Ecto neural progenitor cell (in vitro differentiated cells): ENCODE measurements at regions not wholly inside any gene's neighbourhood (a gene's known extent, or its start where the extent isn't known, plus 50 kb on each side); places are given as distances from the start of the nearest gene placed in this dataset.
"Not testable (repeated sequence)": the region's sequence is repeated elsewhere in the genome, so short reads cannot be mapped to it uniquely, and the experiment has no call there.

Experiments used
- DNase-seq: peaks from one replicate; pipeline ENCODE4 v3.0.0-alpha.2; 2018; ENCODE audit warnings: low spot score

DNA sequence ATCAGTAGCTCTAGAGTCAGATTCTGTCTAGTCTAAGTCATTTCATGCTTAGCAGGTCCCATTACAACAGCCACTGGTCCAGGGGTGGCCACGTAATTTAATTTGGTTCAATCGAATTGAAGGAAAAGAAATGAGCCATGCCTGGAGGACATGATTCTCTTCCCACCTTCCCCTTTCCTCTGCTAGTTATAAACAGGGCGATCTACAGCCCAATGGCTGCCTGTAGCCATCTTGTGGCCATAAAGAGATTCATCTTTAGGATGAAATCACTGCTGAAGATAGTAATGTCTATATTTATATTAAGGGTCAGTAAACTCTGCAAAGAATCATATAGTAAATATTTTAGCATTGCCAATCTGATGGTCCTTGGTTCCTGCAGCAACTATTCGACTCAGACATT lies 107.4 kb downstream of the SPDYE17 start:
- not testable (repeated sequence) for DNase-seq

DNA sequence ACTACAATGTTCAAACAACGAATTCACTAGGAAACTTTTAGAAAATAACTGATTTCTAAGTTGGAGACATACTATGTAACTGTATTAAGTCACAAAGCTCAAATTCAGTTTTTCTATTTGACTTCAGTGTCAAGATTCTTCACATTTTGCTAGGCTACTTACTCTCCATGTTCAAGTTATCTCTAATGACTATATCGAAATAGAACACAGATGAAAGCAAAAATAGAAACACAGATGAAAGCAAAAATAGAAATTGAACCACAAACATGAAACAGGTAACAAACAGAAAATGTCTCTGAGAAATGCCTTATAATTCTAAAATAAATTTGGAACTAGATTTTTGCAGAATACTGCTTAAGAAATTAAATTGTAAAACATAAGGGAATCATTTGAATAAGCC lies 113.5 kb downstream of the SPDYE17 start:
- not testable (repeated sequence) for DNase-seq

DNA sequence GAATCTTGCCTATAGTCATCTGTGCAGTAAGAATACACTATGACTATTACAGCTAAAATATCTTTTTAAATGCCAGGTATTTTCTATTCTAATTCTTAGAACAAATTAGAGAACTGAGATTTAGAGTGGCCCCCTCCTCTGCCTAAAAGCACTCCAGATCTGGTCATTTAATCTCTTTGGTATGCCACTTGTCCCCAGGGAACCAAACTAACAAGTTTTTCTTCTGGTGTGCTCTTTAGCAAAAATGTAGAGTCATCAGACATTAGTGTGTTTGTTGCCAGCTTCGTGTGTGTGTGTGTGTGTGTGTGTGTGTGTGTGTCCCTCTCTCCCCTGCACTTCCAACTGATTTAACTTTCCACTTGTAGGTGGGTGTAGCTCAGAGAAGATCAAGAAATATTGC lies 117.8 kb downstream of the SPDYE17 start:
- not testable (repeated sequence) for DNase-seq

DNA sequence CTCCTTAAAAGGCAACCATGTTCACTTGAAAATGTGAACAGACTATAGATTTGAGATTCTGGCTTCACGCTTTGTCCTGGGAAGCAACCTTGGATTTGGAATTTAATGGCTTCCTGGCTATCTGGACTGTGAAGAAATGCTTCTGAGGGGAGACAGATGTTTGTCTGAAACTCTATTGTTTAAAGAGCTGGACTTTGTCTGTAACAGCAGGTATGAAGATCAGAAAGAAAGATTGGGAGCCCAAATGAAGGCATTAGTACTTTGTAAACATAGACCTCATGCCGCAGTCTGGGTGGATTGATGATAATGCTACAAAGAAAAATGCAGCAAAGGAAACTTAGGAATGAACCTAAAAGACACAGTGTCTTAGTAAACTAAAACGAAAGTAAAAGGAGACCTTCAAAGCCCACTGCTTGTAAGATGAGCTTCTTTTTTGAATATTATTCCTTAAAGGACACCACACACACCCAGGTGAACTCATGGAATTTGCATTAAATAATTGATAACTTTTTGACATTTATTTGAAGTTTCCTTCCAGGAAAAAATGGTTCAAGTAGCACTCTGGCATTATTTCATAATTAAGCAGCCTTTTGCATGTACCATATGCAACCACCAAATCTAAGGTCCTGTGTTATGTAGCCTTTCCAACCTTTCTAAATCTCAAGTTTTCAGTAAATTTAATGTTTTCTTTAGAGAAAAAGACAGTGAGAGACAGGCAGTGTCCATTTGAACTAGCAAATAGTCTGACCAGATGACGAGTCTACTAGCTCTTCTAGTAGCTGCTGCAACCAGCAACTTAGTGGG lies 119.9 kb downstream of the SPDYE17 start:
- not testable (repeated sequence) for DNase-seq

DNA sequence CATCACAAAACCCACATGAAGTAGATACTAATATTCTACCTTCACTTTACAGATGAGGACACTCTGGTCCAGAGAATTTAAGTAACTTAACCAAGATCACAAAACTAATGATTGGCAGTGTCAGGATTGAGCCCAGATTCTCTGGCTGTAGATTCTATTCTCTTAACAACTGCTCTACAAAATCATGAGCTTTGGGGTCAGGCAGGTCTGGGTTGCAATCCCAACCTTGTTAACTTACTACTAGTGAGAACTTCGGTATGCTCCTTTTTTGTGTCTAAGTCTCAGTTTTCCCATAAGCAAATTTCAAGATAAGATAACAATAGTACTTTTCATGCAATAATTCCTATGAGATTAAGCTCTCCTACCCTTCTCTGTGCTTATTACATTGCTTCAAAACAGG lies 127.5 kb downstream of the SPDYE17 start:
- DNase-seq: not testable (repeated sequence)

DNA sequence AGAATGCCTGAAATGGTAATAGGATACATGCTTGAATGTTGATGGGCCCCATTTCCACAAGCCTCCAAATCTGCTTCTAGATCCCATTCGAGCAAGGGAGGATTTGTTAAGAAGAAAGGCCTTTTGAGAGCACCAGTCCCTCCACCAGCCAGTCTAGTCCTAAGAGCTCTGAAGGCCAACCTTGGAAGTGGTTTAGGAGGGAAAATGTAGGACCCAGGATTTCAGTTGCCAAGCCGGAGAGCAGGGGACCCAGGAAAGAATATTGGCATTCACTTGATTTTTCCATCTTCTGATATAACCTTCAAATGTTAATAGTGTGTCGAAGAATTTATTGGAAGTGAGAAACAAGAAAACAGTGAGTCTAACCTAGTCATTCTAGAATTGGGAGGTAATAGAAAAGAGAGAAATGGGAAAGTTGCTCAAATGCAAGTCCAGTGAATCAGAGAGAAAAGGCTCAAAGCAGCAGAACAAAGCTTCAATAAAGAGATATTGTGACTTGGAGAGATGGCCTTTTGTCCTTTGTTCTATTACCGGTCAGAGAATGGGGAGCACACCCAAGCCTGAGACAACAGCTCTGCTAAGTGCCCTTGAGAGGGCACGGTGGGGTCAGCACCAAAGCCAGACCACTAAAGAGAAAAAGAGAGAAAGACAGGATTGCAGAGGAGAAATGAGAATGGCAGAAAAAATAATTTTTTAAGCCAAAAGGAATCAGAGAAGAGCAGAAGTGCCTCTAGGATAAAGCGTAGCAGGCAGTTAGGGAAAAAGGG lies 130.0 kb downstream of the SPDYE17 start:
- DNase-seq: not testable (repeated sequence)

DNA sequence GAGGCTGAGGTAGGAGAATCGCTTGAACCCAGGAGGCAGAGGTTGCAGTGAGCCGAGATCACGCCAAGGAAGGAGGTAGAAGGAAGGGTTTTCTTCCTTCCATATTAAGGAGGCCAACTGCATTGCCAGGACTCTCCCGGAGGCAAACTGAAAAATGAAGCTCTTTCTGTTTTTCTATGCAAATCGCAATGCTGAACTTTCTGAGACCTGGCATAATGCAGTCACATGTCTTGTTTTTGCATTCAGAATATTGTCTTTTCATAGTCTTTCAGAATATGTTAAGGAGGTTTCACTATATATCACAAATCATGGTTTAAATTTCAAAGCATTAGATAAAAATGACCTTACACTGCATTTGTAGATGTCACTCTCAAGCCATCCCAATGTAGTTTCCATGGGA lies 133.4 kb downstream of the SPDYE17 start:
- not testable (repeated sequence) for DNase-seq

DNA sequence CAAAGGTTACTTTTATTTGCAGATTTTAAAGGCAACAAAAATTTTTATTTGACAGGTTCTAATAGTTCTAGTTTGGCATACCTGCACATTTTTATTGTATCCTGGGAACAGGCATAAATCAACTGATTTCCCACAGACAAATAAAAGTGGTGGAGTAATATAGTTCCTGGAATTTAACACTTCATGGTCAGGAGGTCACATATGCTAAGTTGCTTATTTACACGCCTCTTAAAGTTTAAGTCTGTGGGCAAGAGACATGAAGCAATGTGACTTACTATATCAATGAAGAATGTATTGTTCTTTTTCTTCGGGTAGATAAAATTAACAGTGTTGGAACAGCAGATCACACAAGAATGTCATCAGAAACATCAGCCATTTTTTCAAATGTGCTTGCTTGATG lies 135.2 kb downstream of the SPDYE17 start:
- not testable (repeated sequence) for DNase-seq

DNA sequence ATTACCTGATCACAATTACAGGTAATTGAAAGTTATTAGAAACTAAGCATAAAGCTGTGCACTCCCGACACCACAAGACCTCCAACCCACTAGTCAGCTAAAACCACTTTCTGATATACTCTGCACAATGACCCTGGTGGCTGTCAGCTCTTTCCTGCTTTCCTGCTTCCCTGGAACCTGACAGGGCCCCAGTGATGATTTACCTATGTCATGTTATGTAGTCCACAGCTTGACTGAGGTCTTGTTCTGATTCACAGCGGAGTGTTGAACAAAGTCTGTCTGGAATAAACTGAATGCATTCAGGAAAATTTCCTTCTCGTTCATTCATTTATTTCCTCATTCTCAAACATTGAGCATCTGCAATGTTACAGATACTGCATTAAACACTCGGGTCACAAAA lies 136.5 kb downstream of the SPDYE17 start:
- not testable (repeated sequence) for DNase-seq

DNA sequence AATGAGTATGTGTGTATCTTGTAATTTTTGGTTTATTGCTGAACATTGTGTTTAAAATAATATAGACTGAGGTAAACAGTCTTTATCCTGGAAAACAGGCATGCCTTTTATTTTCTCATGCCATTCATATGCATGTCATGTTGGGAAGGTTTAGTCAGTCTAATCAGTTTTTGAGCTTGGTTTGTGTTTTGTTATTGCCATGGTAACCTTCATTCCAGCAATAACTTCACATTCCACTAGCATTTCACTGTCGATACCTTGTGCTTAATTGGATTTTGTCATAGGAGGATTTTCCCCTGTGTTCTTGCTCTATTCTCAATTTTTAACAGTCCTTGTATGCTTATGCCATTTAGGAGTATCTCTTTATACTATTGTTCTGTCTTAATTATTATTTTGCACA lies 140.4 kb downstream of the SPDYE17 start:
- DNase-seq: not testable (repeated sequence)

DNA sequence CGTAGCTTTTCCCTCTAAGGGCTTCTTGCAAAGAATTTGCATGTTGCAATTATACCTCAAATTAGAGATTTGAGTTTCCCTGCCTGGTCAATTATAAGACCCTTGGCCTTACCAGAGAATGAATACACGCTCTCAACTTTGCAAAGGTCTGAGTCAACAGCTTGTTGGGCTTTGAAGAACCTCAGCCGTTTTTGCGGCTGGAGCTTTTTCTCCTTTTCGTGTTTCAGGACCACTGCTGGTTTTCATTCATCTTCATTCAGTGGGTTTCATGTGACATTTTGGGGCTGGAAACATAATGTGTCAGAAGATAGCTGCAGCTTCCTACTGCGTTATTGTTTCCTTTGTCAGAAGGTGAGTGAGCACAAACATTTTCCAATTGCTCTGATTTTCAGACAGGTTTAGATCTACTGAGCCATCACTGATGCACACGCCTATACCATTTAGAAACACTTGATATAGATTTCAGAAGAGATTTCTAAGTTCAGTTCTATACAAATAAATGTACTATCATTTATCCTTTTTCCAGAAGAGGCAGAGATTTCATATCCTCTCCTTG lies 152.3 kb downstream of the SPDYE17 start:
- DNase-seq: not testable (repeated sequence)

DNA sequence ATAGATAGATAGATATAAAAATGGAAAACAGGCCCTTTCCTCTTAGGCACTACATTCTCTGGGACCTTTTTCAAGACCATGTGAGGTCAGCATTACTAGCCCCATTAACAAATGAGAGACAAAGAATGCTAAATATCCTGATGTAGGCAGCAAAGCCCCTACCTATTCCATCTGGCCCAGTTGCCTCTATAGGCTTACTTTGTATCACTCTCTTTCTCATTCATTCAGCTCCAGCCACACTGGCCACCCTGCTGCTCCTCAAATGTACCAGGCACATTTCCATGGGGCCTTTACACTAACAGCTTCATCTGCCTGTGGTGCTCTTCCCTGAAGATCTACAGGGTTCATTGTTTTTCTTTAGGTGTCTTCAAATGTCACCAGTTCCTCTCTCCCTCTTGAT lies 156.4 kb downstream of the SPDYE17 start:
- DNase-seq: not testable (repeated sequence)

DNA sequence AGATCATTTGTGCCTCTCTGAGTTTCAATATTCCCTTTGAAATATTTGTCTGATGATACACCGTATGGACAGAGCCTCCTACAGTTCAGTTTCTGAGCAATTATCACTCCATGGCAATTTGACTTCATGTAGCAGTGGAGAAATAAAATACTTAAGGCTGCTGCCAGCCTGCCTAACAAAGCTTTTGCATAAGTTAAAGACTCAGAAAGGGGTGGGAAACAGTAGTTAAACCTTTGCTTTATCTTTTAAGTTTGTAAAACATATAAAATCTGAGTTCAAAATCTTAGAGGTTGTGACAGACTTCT lies 161.7 kb downstream of the SPDYE17 start:
- DNase-seq: not testable (repeated sequence)

DNA sequence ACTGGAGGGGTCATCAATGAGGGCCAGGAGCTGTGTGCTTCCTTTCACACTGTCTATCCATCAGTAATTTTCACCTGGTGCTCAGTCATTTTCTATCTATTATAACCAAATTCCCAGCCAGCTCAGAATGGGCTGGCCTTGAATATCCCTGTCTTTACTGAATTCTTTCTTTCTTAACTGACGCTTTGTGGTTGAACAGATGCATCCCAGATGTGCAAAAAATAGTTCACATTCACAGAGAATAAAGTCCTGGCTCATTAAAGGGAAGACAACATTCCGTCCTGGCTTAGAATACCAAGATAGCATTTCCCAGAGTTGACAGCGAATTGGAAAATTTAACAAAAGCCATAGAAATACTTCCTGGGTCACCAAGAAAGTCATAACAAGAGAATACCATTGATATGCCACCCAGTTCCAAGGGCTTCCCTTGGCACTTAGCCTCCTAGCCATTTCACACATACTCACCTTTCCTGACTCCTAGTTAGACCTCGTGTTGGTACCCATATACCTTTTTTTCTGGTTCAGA lies 164.7 kb downstream of the SPDYE17 start:
- DNase-seq: not testable (repeated sequence)

DNA sequence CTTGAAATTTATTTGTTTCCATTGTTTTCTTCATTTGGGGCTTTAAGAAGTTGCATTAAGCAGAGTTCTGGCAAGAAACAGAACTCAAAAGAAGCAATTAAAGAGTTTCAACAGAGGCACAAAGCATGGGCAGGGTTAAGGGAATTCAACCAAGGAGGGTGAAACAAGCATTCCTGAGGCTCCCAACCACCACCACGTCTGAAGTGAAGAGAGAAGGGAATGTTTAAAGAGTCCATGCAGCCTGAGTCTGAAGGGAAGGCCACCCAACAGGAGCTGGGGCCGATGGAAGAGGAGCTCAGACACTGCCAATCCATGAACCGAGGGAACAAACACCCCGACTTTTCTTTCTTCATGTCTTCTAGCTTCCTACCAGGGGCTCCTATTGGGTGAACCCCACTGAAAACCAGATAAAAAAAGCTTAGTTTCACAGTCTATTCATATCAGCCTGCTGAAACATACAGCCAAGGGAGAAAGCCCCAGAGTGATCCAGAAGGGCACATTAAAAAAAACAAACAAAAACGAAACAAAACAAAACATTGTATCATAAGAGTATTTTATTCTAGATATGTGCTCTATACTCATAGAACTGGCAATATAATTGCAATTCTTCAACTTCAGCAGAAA lies 168.9 kb downstream of the SPDYE17 start:
- not testable (repeated sequence) for DNase-seq

DNA sequence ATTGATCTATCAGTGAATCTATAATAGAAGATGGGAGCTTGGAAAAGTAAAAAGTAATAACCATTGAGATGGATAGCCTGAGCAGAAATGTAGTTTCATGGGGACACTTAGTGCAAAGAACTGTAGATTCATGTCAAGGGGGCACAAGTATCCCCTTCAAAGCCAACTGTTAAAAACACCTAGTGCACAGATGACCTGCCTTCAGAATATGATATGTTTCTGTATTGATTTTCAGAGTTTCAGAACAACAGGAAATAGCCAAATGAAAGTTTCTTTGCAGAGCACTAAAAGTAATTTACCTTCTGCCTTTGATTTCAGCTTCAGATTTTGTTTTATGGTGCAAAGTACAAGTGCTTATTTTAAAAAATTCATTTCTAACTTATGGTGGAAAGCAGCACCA lies 169.9 kb downstream of the SPDYE17 start:
- DNase-seq: not testable (repeated sequence)

DNA sequence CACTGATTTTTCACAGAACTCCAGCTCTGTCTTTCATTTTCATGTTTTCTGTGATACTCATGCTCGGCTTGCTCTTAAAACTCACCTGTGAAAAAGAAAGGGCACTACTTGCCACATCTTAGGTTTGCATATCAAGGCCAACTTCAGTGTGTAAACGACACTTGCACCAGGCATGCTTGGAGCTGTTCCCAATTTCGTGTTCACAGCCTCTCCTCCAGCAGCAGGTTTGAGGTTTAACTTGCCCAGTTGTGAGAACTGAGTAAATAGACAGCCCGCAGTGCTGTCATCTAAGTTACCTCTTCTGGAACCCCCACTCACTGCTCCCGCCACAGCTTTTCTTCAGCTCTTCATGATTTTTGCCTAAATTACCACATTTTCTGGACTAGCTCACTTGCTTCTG lies 172.2 kb downstream of the SPDYE17 start:
- DNase-seq: not testable (repeated sequence)

DNA sequence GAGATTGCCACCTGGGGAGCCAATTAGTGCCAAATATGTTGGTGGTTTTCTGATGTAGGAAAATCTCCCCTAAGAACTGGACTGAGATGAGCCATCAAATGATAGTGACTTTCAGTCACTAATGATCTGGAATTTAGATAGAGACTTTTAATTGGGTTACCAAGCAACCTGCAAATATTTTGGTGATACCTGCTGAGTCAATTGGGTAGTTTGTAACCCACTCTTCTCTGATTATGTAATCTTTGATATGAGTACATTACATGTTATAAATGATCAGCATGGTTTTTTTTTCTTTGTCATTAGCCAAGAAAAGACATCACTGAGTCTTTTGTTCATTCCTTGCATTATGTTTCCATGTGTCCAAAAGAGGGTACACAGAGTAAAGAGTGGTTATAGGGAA lies 177.5 kb downstream of the SPDYE17 start:
- DNase-seq: not testable (repeated sequence)

DNA sequence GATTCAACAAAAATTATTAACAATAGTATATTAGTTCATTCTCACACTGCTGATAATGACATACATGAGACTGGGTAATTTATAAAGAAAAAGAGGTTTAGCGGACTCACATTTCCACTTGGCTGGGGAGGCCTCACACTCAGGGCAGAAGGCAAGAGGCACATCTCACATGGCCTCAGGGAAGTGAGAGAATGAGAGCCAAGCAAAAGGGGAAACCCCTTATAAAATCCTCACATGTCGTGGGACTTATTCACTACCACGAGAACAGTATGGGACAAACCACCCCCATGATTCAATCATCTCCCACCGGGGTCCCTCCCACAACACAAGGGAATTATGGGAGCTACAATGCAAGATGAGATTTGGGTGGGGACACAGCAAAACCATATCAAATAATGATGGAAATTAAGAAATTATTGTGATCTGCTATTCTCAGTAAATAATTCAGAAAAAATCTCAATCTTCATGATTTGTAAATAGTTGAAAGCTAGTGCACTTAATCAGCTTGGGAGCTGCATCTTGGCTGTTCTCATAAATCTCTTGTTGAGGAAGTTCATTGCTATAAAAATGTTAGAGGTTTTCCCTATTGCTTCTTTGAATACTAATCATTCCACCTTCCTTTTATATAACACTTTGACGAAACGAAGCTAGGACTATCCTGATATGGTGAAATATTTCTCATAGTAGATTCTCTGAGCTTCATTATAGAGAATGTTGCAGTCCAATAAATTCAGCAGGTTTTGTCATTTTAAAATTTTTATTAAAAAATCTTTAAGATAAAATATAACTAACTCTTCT lies 179.2 kb downstream of the SPDYE17 start:
- DNase-seq: not testable (repeated sequence)

DNA sequence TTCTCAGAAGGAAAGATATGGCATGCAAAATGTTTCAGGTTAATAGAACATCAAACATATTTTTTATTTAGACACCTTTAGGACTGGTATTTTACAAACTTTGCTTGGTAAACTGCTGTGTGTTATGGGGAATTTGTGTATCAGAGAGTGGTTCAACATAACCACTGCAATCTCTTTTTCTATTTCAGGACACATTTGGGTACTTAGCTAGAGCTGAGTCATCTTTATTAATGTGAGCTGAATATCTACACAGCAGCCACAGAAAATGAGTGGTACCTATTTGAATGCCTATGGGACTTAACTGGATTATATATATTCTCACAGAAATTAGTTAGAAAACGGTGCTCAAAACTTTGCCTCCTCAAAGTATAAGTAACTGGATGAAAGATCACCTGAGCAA lies 179.8 kb downstream of the SPDYE17 start:
- not testable (repeated sequence) for DNase-seq

DNA sequence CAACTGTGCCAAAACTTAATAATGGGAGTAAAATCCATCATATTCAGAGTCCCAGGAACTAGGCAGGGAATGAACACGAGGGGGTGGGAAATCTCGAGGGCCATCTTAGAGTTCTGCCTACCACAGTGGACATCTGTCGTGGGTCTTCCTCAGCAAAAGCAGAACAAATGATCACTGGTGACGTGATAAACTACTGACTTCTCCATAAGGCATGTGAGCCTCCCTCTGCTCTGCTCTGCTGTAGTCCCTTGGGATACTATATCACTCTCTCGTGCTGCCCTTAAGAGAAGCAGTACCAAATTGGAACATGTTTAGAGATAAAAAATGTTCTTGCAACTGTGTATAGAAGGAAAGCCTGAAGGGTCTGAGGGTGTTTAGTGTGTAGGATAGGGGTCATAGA lies 180.5 kb downstream of the SPDYE17 start:
- DNase-seq: not testable (repeated sequence)
